ENCODE measurements at regions not wholly inside any gene's neighbourhood (a gene's known extent, or its start where the extent isn't known, plus 50 kb on each side); places are given as distances from the start of the nearest gene placed in this dataset.

DNA sequence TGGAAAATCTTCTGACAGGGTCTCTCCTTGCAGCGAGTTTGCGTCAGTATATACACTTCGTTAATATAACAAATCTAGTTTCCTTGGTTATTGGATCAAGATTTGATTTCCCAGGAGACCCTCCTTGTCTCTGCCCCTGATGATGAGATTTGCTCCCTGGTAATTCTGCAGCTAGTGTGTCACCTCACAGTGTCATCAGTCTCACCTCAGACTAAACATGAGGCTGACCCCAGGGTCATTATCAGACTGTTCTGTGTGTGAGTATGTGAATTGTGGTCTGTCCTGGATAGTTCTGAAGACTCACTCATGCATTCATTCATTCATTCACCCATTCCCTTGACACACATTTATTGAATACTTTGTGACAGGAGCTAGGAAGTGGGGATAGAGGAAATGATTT lies 138.4 kb upstream of the CTTNBP2 start (continued):
- TF ChIP-seq, protein P1, sequence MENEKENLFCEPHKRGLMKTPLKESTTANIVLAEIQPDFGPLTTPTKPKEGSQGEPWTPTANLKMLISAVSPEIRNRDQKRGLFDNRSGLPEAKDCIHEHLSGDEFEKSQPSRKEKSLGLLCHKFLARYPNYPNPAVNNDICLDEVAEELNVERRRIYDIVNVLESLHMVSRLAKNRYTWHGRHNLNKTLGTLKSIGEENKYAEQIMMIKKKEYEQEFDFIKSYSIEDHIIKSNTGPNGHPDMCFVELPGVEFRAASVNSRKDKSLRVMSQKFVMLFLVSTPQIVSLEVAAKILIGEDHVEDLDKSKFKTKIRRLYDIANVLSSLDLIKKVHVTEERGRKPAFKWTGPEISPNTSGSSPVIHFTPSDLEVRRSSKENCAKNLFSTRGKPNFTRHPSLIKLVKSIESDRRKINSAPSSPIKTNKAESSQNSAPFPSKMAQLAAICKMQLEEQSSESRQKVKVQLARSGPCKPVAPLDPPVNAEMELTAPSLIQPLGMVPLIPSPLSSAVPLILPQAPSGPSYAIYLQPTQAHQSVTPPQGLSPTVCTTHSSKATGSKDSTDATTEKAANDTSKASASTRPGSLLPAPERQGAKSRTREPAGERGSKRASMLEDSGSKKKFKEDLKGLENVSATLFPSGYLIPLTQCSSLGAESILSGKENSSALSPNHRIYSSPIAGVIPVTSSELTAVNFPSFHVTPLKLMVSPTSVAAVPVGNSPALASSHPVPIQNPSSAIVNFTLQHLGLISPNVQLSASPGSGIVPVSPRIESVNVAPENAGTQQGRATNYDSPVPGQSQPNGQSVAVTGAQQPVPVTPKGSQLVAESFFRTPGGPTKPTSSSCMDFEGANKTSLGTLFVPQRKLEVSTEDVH (IDR thresholded peaks at IDR 0.05; ENCODE audit: low read depth, partially characterized antibody): no peak

DNA sequence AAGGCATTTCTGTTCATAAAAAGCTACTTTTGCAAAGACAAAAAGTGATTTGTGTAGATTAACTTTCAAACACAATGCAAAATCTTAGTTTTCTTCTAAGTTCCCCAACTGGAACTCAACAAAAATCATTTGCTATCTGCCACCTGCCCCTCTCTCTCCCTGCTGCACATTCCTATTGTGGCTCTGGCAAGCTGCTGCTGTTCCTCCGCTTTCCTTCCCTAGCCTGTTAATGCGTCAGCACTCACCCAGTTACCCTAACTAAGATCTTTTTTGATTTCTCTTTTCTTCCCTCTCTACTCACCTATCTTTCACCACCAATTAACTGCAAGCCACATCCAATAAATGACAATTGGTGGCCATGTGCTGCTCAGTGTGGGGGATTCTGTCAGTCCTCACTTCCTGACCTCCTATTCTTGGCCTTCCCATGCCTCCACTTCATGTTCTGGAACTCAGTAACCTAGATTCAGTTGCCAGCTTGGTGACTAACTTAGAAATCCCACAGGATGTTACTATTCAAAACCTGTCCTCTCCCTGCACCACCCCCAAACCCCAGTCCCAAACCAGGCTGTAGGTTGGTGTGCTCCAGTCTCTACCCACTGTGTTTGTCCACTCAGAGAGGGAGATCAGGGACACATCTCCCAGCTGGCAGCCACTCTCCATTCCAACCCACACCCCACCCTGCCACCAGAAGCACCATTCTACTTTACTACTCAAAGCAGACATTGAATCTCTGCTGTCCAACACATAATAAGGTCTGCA lies 140.2 kb upstream of the CTTNBP2 start:
- SMC1A ChIA-PET (ENCODE audit: uncharacterized antibody, unreplicated experiment): interaction anchor here (1.0 to 1.5 kb wide), 2 partner anchors 20 to 141 kb away, joined by 3 to 4 read pairs; no protein-coding TSS in a partner anchor
- BruUV-seq (replicated peaks): no TSS peak
- no peak for ATAC-seq
- POLR2A ChIA-PET: no interaction called here
- no peak overlapping the region for H3K9ac ChIP-seq (ENCODE audit: control insufficient read depth, insufficient read depth, low read length)
- no peaks in the 10 kb centered on the region for H3K4me1 ChIP-seq (ENCODE audit: control insufficient read depth, insufficient read depth, low read length)
- no peaks in the 10 kb centered on the region for H4K20me1 ChIP-seq (ENCODE audit: control insufficient read depth, insufficient read depth)
- intact Hi-C loops (cut with micrococcal nuclease; ENCODE audit: unreplicated experiment): no loop called here
- TF ChIP-seq CBFB (IDR thresholded peaks at IDR 0.05; ENCODE audit: low read depth) (no peak), NR2C1 (IDR thresholded peaks at IDR 0.05) (no peak), PML (IDR thresholded peaks at IDR 0.05; ENCODE audit: low read length) (no peak), ZNF274 (IDR thresholded peaks at IDR 0.05; ENCODE audit: insufficient read depth, insufficient read length) (no peak), ZZZ3 (IDR thresholded peaks at IDR 0.05; ENCODE audit: control insufficient read depth, insufficient read length, low read depth) (no peak)
- TF ChIP-seq, protein P2, sequence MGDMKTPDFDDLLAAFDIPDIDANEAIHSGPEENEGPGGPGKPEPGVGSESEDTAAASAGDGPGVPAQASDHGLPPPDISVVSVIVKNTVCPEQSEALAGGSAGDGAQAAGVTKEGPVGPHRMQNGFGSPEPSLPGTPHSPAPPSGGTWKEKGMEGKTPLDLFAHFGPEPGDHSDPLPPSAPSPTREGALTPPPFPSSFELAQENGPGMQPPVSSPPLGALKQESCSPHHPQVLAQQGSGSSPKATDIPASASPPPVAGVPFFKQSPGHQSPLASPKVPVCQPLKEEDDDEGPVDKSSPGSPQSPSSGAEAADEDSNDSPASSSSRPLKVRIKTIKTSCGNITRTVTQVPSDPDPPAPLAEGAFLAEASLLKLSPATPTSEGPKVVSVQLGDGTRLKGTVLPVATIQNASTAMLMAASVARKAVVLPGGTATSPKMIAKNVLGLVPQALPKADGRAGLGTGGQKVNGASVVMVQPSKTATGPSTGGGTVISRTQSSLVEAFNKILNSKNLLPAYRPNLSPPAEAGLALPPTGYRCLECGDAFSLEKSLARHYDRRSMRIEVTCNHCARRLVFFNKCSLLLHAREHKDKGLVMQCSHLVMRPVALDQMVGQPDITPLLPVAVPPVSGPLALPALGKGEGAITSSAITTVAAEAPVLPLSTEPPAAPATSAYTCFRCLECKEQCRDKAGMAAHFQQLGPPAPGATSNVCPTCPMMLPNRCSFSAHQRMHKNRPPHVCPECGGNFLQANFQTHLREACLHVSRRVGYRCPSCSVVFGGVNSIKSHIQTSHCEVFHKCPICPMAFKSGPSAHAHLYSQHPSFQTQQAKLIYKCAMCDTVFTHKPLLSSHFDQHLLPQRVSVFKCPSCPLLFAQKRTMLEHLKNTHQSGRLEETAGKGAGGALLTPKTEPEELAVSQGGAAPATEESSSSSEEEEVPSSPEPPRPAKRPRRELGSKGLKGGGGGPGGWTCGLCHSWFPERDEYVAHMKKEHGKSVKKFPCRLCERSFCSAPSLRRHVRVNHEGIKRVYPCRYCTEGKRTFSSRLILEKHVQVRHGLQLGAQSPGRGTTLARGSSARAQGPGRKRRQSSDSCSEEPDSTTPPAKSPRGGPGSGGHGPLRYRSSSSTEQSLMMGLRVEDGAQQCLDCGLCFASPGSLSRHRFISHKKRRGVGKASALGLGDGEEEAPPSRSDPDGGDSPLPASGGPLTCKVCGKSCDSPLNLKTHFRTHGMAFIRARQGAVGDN (IDR thresholded peaks at IDR 0.05): no peak
- TF ChIP-seq, protein P1 (IDR thresholded peaks at IDR 0.05; ENCODE audit: low read depth, partially characterized antibody): no peak
- TF ChIP-seq, protein P3, sequence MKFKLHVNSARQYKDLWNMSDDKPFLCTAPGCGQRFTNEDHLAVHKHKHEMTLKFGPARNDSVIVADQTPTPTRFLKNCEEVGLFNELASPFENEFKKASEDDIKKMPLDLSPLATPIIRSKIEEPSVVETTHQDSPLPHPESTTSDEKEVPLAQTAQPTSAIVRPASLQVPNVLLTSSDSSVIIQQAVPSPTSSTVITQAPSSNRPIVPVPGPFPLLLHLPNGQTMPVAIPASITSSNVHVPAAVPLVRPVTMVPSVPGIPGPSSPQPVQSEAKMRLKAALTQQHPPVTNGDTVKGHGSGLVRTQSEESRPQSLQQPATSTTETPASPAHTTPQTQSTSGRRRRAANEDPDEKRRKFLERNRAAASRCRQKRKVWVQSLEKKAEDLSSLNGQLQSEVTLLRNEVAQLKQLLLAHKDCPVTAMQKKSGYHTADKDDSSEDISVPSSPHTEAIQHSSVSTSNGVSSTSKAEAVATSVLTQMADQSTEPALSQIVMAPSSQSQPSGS (IDR thresholded peaks at IDR 0.05; ENCODE audit: low read length): no peak
- no peaks in the 10 kb centered on the region for H3K79me2 ChIP-seq (ENCODE audit: control insufficient read depth, insufficient read depth, low read length)
- in situ Hi-C loops (cut with MboI): no loop called here
- no peaks in the 10 kb centered on the region for H3K36me3 ChIP-seq (ENCODE audit: control insufficient read depth in 2 of 2, insufficient read depth in 2 of 2, low read length in 1 of 2)
- no peak overlapping the region for H3K4me2 ChIP-seq (ENCODE audit: control insufficient read depth, insufficient read depth)
- FAIRE-seq: no peak
- no peak for DNase-seq (ENCODE audit: low read depth, low spot score)
- no peaks in the 10 kb centered on the region; the same call in 2 of the 3 replicates for H3K9me3 ChIP-seq (replicated peaks; ENCODE audit: control insufficient read depth, insufficient read depth, low read length)
- RAD21 ChIA-PET (ENCODE audit: unreplicated experiment): no interaction called here
- H3K27ac ChIP-seq (ENCODE audit: control insufficient read depth, insufficient read depth): no peak overlapping the region
- H3K27me3 ChIP-seq (replicated peaks in 1 of 2; ENCODE audit: control insufficient read depth in 2 of 2, insufficient read depth in 2 of 2, low read length in 1 of 2): no peaks in the 10 kb centered on the region; a peak in 1 of 4 replicates
- H3K4me3 ChIP-seq: no peak overlapping the region
- WGBS (ENCODE audit: insufficient coverage, insufficient replicate concordance, low lambda C conversion rate, missing lambda C conversion rate): 89% methylated on average over 2 of the region's 2 CpGs
- no peak overlapping the region for H2AFZ ChIP-seq (ENCODE audit: control insufficient read depth, low read depth, low read length)
- CTCF ChIA-PET: no interaction called here
